ENCODE measurements at regions not wholly inside any gene's neighbourhood (a gene's known extent, or its start where the extent isn't known, plus 50 kb on each side); places are given as distances from the start of the nearest gene placed in this dataset.

GRCh38 chr7:68610701-68611100 lies 987.6 kb upstream of the AUTS2 start:
- ChIA-PET POLR2A (no interaction called here), CTCF (no interaction called here)
- no peak for TF ChIP-seq CTCF (IDR thresholded peaks at IDR 0.05; ENCODE audit: insufficient read depth, low read length, missing control alignments)
- no peak for DNase-seq (ENCODE audit: low read depth, low spot score)
- H3K4me3 ChIP-seq (ENCODE audit: low read depth, low read length), result no peak overlapping the region

- CTCF ChIA-PET, result no interaction called here
- no peak overlapping the region for H3K4me3 ChIP-seq (ENCODE audit: low read depth, low read length)
- no peak for TF ChIP-seq CTCF (IDR thresholded peaks at IDR 0.05; ENCODE audit: insufficient read depth, low read length, missing control alignments)
- DNase-seq (ENCODE audit: low read depth, low spot score), result no peak
- POLR2A ChIA-PET, result no interaction called here
These were observed 984.9 kb upstream of the AUTS2 start for GRCh38 chr7:68613405-68613804.

GRCh38 chr7:68613897-68614296 lies 984.4 kb upstream of the AUTS2 start:
- POLR2A ChIA-PET, result no interaction called here

GRCh38 chr7:68619526-68619925 lies 978.7 kb upstream of the AUTS2 start:
- no peak overlapping the region for H3K4me3 ChIP-seq (ENCODE audit: low read depth, low read length)
- ChIA-PET CTCF (no interaction called here), POLR2A (no interaction called here)
- no peak for DNase-seq (ENCODE audit: low read depth, low spot score)
- TF ChIP-seq CTCF (IDR thresholded peaks at IDR 0.05; ENCODE audit: insufficient read depth, low read length, missing control alignments), result no peak

More at GRCh38 chr7:68613897-68614296, 984.4 kb upstream of the AUTS2 start:
- no peak for TF ChIP-seq CTCF (IDR thresholded peaks at IDR 0.05; ENCODE audit: insufficient read depth, low read length, missing control alignments)
- H3K4me3 ChIP-seq (ENCODE audit: low read depth, low read length), result no peak overlapping the region
- CTCF ChIA-PET, result no interaction called here
- no peak for DNase-seq (ENCODE audit: low read depth, low spot score)

GRCh38 chr7:68622500-68622899 lies 975.8 kb upstream of the AUTS2 start:
- CTCF ChIA-PET, result no interaction called here
- no peak for TF ChIP-seq CTCF (IDR thresholded peaks at IDR 0.05; ENCODE audit: insufficient read depth, low read length, missing control alignments)
- no peak for DNase-seq (ENCODE audit: low read depth, low spot score)
- H3K4me3 ChIP-seq (ENCODE audit: low read depth, low read length), result no peak overlapping the region
- POLR2A ChIA-PET, result no interaction called here

GRCh38 chr7:68623030-68623429 lies 975.2 kb upstream of the AUTS2 start:
- ChIA-PET CTCF (no interaction called here), POLR2A (no interaction called here)
- no peak overlapping the region for H3K4me3 ChIP-seq (ENCODE audit: low read depth, low read length)
- TF ChIP-seq CTCF (IDR thresholded peaks at IDR 0.05; ENCODE audit: insufficient read depth, low read length, missing control alignments), result no peak
- DNase-seq (ENCODE audit: low read depth, low spot score), result no peak
